ENCODE measurements at regions not wholly inside any gene's neighbourhood (a gene's known extent, or its start where the extent isn't known, plus 50 kb on each side); places are given as distances from the start of the nearest gene placed in this dataset.

GRCh38 chr5:97762483-97762882 lies 579.4 kb upstream of the RIOK2 start:
- H3K9me3 ChIP-seq (ENCODE audit: control insufficient read depth in 3 of 3, low read length in 3 of 3): no peaks in the 10 kb centered on the region
- H3K36me3 ChIP-seq (ENCODE audit: control insufficient read depth in 3 of 3, insufficient read depth in 3 of 3, low read length in 3 of 3): no peaks in the 10 kb centered on the region
- H3K4me3 ChIP-seq (ENCODE audit: low read length in 3 of 3): no peak overlapping the region
- no peak overlapping the region for H3K27ac ChIP-seq (ENCODE audit: low read depth, low read length)
- H3K27me3 ChIP-seq (ENCODE audit: control insufficient read depth in 3 of 3, insufficient read depth in 3 of 3, low read length in 3 of 3): no peaks in the 10 kb centered on the region
- no peaks in the 10 kb centered on the region for H3K4me1 ChIP-seq (ENCODE audit: control insufficient read depth in 3 of 3, insufficient read depth in 3 of 3, low read length in 3 of 3)
- no peak overlapping the region for H3K9ac ChIP-seq (ENCODE audit: low read depth in 1 of 3, low read length in 3 of 3)

GRCh38 chr5:97764700-97765099 lies 581.7 kb upstream of the RIOK2 start:
- no peak overlapping the region for H3K4me3 ChIP-seq (ENCODE audit: low read length in 3 of 3)
- no peaks in the 10 kb centered on the region for H3K27me3 ChIP-seq (ENCODE audit: control insufficient read depth in 3 of 3, insufficient read depth in 3 of 3, low read length in 3 of 3)
- H3K4me1 ChIP-seq (ENCODE audit: control insufficient read depth in 3 of 3, insufficient read depth in 3 of 3, low read length in 3 of 3): no peaks in the 10 kb centered on the region
- H3K9me3 ChIP-seq (ENCODE audit: control insufficient read depth in 3 of 3, low read length in 3 of 3): no peaks in the 10 kb centered on the region
- no peak overlapping the region for H3K9ac ChIP-seq (ENCODE audit: low read depth in 1 of 3, low read length in 3 of 3)
- no peak overlapping the region for H3K27ac ChIP-seq (ENCODE audit: low read depth, low read length)
- no peaks in the 10 kb centered on the region for H3K36me3 ChIP-seq (ENCODE audit: control insufficient read depth in 3 of 3, insufficient read depth in 3 of 3, low read length in 3 of 3)

- no peaks in the 10 kb centered on the region for H3K36me3 ChIP-seq (ENCODE audit: control insufficient read depth in 3 of 3, insufficient read depth in 3 of 3, low read length in 3 of 3)
Measured at GRCh38 chr5:97778451-97778850, 595.4 kb upstream of the RIOK2 start.

GRCh38 chr5:97788369-97788768 lies 605.3 kb upstream of the RIOK2 start:
- no peaks in the 10 kb centered on the region for H3K27me3 ChIP-seq (ENCODE audit: control insufficient read depth in 3 of 3, insufficient read depth in 3 of 3, low read length in 3 of 3)
- no peak overlapping the region for H3K4me3 ChIP-seq (ENCODE audit: low read length in 3 of 3)
- no peaks in the 10 kb centered on the region for H3K9me3 ChIP-seq (ENCODE audit: control insufficient read depth in 3 of 3, low read length in 3 of 3)
- H3K9ac ChIP-seq (ENCODE audit: low read depth in 1 of 3, low read length in 3 of 3): no peak overlapping the region
- H3K36me3 ChIP-seq (ENCODE audit: control insufficient read depth in 3 of 3, insufficient read depth in 3 of 3, low read length in 3 of 3): no peaks in the 10 kb centered on the region
- no peak overlapping the region for H3K27ac ChIP-seq (ENCODE audit: low read depth, low read length)
- H3K4me1 ChIP-seq (ENCODE audit: control insufficient read depth in 3 of 3, insufficient read depth in 3 of 3, low read length in 3 of 3): no peaks in the 10 kb centered on the region

More at GRCh38 chr5:97778451-97778850, 595.4 kb upstream of the RIOK2 start:
- no peaks in the 10 kb centered on the region for H3K27me3 ChIP-seq (ENCODE audit: control insufficient read depth in 3 of 3, insufficient read depth in 3 of 3, low read length in 3 of 3)
- no peaks in the 10 kb centered on the region for H3K9me3 ChIP-seq (ENCODE audit: control insufficient read depth in 3 of 3, low read length in 3 of 3)
- no peak overlapping the region for H3K4me3 ChIP-seq (ENCODE audit: low read length in 3 of 3)
- H3K9ac ChIP-seq (ENCODE audit: low read depth in 1 of 3, low read length in 3 of 3): no peak overlapping the region
- H3K27ac ChIP-seq (ENCODE audit: low read depth, low read length): no peak overlapping the region
- H3K4me1 ChIP-seq (ENCODE audit: control insufficient read depth in 3 of 3, insufficient read depth in 3 of 3, low read length in 3 of 3): no peaks in the 10 kb centered on the region

GRCh38 chr5:97797994-97798451 lies 615.0 kb upstream of the RIOK2 start:
- H3K9ac ChIP-seq (ENCODE audit: low read depth in 1 of 3, low read length in 3 of 3): no peak overlapping the region
- H3K27me3 ChIP-seq (ENCODE audit: control insufficient read depth in 3 of 3, insufficient read depth in 3 of 3, low read length in 3 of 3): no peaks in the 10 kb centered on the region
- H3K9me3 ChIP-seq (ENCODE audit: control insufficient read depth in 3 of 3, low read length in 3 of 3): no peaks in the 10 kb centered on the region
- no peaks in the 10 kb centered on the region for H3K36me3 ChIP-seq (ENCODE audit: control insufficient read depth in 3 of 3, insufficient read depth in 3 of 3, low read length in 3 of 3)
- H3K4me1 ChIP-seq (ENCODE audit: control insufficient read depth in 3 of 3, insufficient read depth in 3 of 3, low read length in 3 of 3): no peaks in the 10 kb centered on the region
- H3K4me3 ChIP-seq (ENCODE audit: low read length in 3 of 3): no peak overlapping the region
- H3K27ac ChIP-seq (ENCODE audit: low read depth, low read length): no peak overlapping the region

GRCh38 chr5:97801461-97801860 lies 618.4 kb upstream of the RIOK2 start:
- no peaks in the 10 kb centered on the region for H3K36me3 ChIP-seq (ENCODE audit: control insufficient read depth in 3 of 3, insufficient read depth in 3 of 3, low read length in 3 of 3)
- no peaks in the 10 kb centered on the region for H3K4me1 ChIP-seq (ENCODE audit: control insufficient read depth in 3 of 3, insufficient read depth in 3 of 3, low read length in 3 of 3)
- H3K27ac ChIP-seq (ENCODE audit: low read depth, low read length): no peak overlapping the region
- H3K9ac ChIP-seq (ENCODE audit: low read depth in 1 of 3, low read length in 3 of 3): no peak overlapping the region
- H3K9me3 ChIP-seq (ENCODE audit: control insufficient read depth in 3 of 3, low read length in 3 of 3): peaks cover 0 to 5% (median 0%) of the 10 kb centered on the region in 3 donors
- no peaks in the 10 kb centered on the region for H3K27me3 ChIP-seq (ENCODE audit: control insufficient read depth in 3 of 3, insufficient read depth in 3 of 3, low read length in 3 of 3)
- no peak overlapping the region for H3K4me3 ChIP-seq (ENCODE audit: low read length in 3 of 3)

GRCh38 chr5:97820138-97820537 lies 637.1 kb upstream of the RIOK2 start:
- no peaks in the 10 kb centered on the region for H3K36me3 ChIP-seq (ENCODE audit: control insufficient read depth in 3 of 3, insufficient read depth in 3 of 3, low read length in 3 of 3)
- H3K27ac ChIP-seq (ENCODE audit: low read depth, low read length): no peak overlapping the region
- no peaks in the 10 kb centered on the region for H3K4me1 ChIP-seq (ENCODE audit: control insufficient read depth in 3 of 3, insufficient read depth in 3 of 3, low read length in 3 of 3)
- H3K9ac ChIP-seq (ENCODE audit: low read depth in 1 of 3, low read length in 3 of 3): no peak overlapping the region
- H3K4me3 ChIP-seq (ENCODE audit: low read length in 3 of 3): no peak overlapping the region
- H3K27me3 ChIP-seq (ENCODE audit: control insufficient read depth in 3 of 3, insufficient read depth in 3 of 3, low read length in 3 of 3): no peaks in the 10 kb centered on the region
- H3K9me3 ChIP-seq (ENCODE audit: control insufficient read depth in 3 of 3, low read length in 3 of 3): no peaks in the 10 kb centered on the region

GRCh38 chr5:97832645-97833296 lies 649.7 kb upstream of the RIOK2 start:
- H3K9ac ChIP-seq (ENCODE audit: low read depth in 1 of 3, low read length in 3 of 3): no peak overlapping the region
- H3K4me3 ChIP-seq (ENCODE audit: low read length in 3 of 3): no peak overlapping the region
- H3K27ac ChIP-seq (ENCODE audit: low read depth, low read length): no peak overlapping the region
- H3K27me3 ChIP-seq (ENCODE audit: control insufficient read depth in 3 of 3, insufficient read depth in 3 of 3, low read length in 3 of 3): no peaks in the 10 kb centered on the region
- H3K36me3 ChIP-seq (ENCODE audit: control insufficient read depth in 3 of 3, insufficient read depth in 3 of 3, low read length in 3 of 3): no peaks in the 10 kb centered on the region
- no peaks in the 10 kb centered on the region for H3K9me3 ChIP-seq (ENCODE audit: control insufficient read depth in 3 of 3, low read length in 3 of 3)
- H3K4me1 ChIP-seq (ENCODE audit: control insufficient read depth in 3 of 3, insufficient read depth in 3 of 3, low read length in 3 of 3): no peaks in the 10 kb centered on the region

- H3K9ac ChIP-seq (ENCODE audit: low read depth in 1 of 3, low read length in 3 of 3): no peak overlapping the region
- no peaks in the 10 kb centered on the region for H3K36me3 ChIP-seq (ENCODE audit: control insufficient read depth in 3 of 3, insufficient read depth in 3 of 3, low read length in 3 of 3)
- no peak overlapping the region for H3K4me3 ChIP-seq (ENCODE audit: low read length in 3 of 3)
- H3K27ac ChIP-seq (ENCODE audit: low read depth, low read length): no peak overlapping the region
- H3K27me3 ChIP-seq (ENCODE audit: control insufficient read depth in 3 of 3, insufficient read depth in 3 of 3, low read length in 3 of 3): no peaks in the 10 kb centered on the region
- peaks cover 0 to 5% (median 0%) of the 10 kb centered on the region in 3 donors for H3K4me1 ChIP-seq (ENCODE audit: control insufficient read depth in 3 of 3, insufficient read depth in 3 of 3, low read length in 3 of 3)
- H3K9me3 ChIP-seq (ENCODE audit: control insufficient read depth in 3 of 3, low read length in 3 of 3): no peaks in the 10 kb centered on the region
Measured at GRCh38 chr5:97834561-97834960, 651.5 kb upstream of the RIOK2 start.

GRCh38 chr5:97835112-97835511 lies 652.1 kb upstream of the RIOK2 start:
- Histone ChIP-seq H3K4me3 (ENCODE audit: low read length in 3 of 3) (no peak overlapping the region), H3K9ac (ENCODE audit: low read depth in 1 of 3, low read length in 3 of 3) (no peak overlapping the region), H3K27me3 (ENCODE audit: control insufficient read depth in 3 of 3, insufficient read depth in 3 of 3, low read length in 3 of 3) (no peaks in the 10 kb centered on the region), H3K36me3 (ENCODE audit: control insufficient read depth in 3 of 3, insufficient read depth in 3 of 3, low read length in 3 of 3) (no peaks in the 10 kb centered on the region), H3K27ac (ENCODE audit: low read depth, low read length) (no peak overlapping the region), H3K9me3 (ENCODE audit: control insufficient read depth in 3 of 3, low read length in 3 of 3) (no peaks in the 10 kb centered on the region), H3K4me1 (ENCODE audit: control insufficient read depth in 3 of 3, insufficient read depth in 3 of 3, low read length in 3 of 3) (peaks cover 0 to 5% (median 0%) of the 10 kb centered on the region in 3 donors)

Data from skeletal muscle tissue (tissue), 3 donors.